Loucy (cell line): ENCODE measurements at regions not wholly inside any gene's neighbourhood (a gene's known extent, or its start where the extent isn't known, plus 50 kb on each side); places are given as distances from the start of the nearest gene placed in this dataset.

Experiments used
- H2AFZ ChIP-seq: fragments of 200-600 bp; sonication (generic); 2 replicates; pipeline ENCODE4 v1.6.0; 2016; ENCODE audit warnings: antibody characterized with exemption, mild to moderate bottlenecking, low read length, moderate library complexity
- H3F3A ChIP-seq: fragments of 200-600 bp; 2 replicates; pipeline ENCODE4 v1.6.0; 2016; ENCODE audit warnings: antibody characterized with exemption, low read depth, mild to moderate bottlenecking
- H3K27me3 ChIP-seq: fragments of 200-600 bp; sonication (generic); 2 replicates; pipeline ENCODE4 v1.6.1; 2014; ENCODE audit warnings: low read length, mild to moderate bottlenecking; ENCODE audit not compliant: insufficient read depth, poor library complexity, severe bottlenecking
- H3K36me3 ChIP-seq: fragments of 200-600 bp; sonication (generic); 2 replicates; pipeline ENCODE4 v1.6.1; 2016; ENCODE audit warnings: low read length; ENCODE audit not compliant: insufficient read depth
- H3K4me1 ChIP-seq: fragments of 200-600 bp; sonication (generic); 2 replicates; pipeline ENCODE4 v1.5.1; 2014; ENCODE audit warnings: low read length, mild to moderate bottlenecking; ENCODE audit not compliant: insufficient read depth, poor library complexity, severe bottlenecking
- H3K4me2 ChIP-seq: fragments of 200-600 bp; sonication (generic); 2 replicates; pipeline ENCODE4 v1.6.0; 2014; ENCODE audit warnings: antibody characterized with exemption, low read length, low read depth, mild to moderate bottlenecking; ENCODE audit not compliant: poor library complexity, severe bottlenecking
- H3K4me3 ChIP-seq: fragments of 200-600 bp; sonication (generic); 2 replicates; pipeline ENCODE4 v1.5.1; 2014; ENCODE audit warnings: low read length, mild to moderate bottlenecking, mixed read lengths; ENCODE audit not compliant: poor library complexity, severe bottlenecking
- H3K79me2 ChIP-seq: fragments of 200-600 bp; sonication (generic); 2 replicates; pipeline ENCODE4 v1.6.1; 2014; ENCODE audit warnings: low read length; ENCODE audit not compliant: insufficient read depth
- H3K9ac ChIP-seq: fragments of 200-600 bp; sonication (generic); 2 replicates; pipeline ENCODE4 v1.6.0; 2014; ENCODE audit warnings: mild to moderate bottlenecking, low read depth, low read length, moderate library complexity; ENCODE audit not compliant: poor library complexity, severe bottlenecking
- H3K9me2 ChIP-seq: fragments of 200-600 bp; sonication (generic); replicated peaks from 2 replicates; pipeline ENCODE4 v1.6.1; 2016; ENCODE audit warnings: low read depth, low read length, mixed read lengths
- H3K9me3 ChIP-seq: fragments of 200-600 bp; sonication (generic); 2 replicates; pipeline ENCODE4 v1.6.1; 2014; ENCODE audit warnings: mild to moderate bottlenecking, antibody characterized with exemption, low read length, low read depth; ENCODE audit not compliant: insufficient read depth
- H4K20me1 ChIP-seq: fragments of 200-600 bp; sonication (generic); 2 replicates; pipeline ENCODE4 v1.6.0; 2014; ENCODE audit warnings: antibody characterized with exemption, low read length, mild to moderate bottlenecking; ENCODE audit not compliant: insufficient read depth, poor library complexity, severe bottlenecking
- CTCF ChIP-seq: fragments of 200-600 bp; sonication (generic); conservative IDR thresholded peaks from 2 replicates; pipeline ENCODE4 v1.5.1; 2014; ENCODE audit warnings: mild to moderate bottlenecking, antibody characterized with exemption, low read length
- EZH2phosphoT487 ChIP-seq: fragments of 200-600 bp; IDR thresholded peaks from 2 replicates; pipeline ENCODE4 v1.6.1; 2018; ENCODE audit warnings: antibody characterized with exemption, mild to moderate bottlenecking, moderate library complexity, borderline replicate concordance

GRCh38 chrX:7730071-7730470 lies 112.9 kb upstream of the VCX start:
- no peaks in the 10 kb centered on the region for H3K27me3 ChIP-seq
- TF ChIP-seq EZH2phosphoT487 (no peak), CTCF (no peak)
- no peak overlapping the region for H2AFZ ChIP-seq
- H3K79me2 ChIP-seq = no peaks in the 10 kb centered on the region
- H3K36me3 ChIP-seq = no peaks in the 10 kb centered on the region
- no peaks in the 10 kb centered on the region for H3K9me2 ChIP-seq
- H3K4me2 ChIP-seq = no peak overlapping the region
- H3K9ac ChIP-seq = no peak overlapping the region
- H3K4me3 ChIP-seq = no peak overlapping the region
- no peaks in the 10 kb centered on the region for H3F3A ChIP-seq
- no peaks in the 10 kb centered on the region for H3K9me3 ChIP-seq
- H3K4me1 ChIP-seq = no peaks in the 10 kb centered on the region
- H4K20me1 ChIP-seq = no peaks in the 10 kb centered on the region

GRCh38 chrX:7720519-7720918 lies 122.5 kb upstream of the VCX start:
- no peaks in the 10 kb centered on the region for H3K4me1 ChIP-seq
- H3K9me2 ChIP-seq = no peaks in the 10 kb centered on the region
- no peaks in the 10 kb centered on the region for H3F3A ChIP-seq
- no peak for TF ChIP-seq CTCF
- TF ChIP-seq EZH2phosphoT487 = no peak
- no peak overlapping the region for H2AFZ ChIP-seq
- no peaks in the 10 kb centered on the region for H3K79me2 ChIP-seq
- no peaks in the 10 kb centered on the region for H4K20me1 ChIP-seq
- H3K9me3 ChIP-seq = no peaks in the 10 kb centered on the region
- H3K27me3 ChIP-seq = no peaks in the 10 kb centered on the region
- no peak overlapping the region for H3K4me2 ChIP-seq
- H3K36me3 ChIP-seq = no peaks in the 10 kb centered on the region
- H3K4me3 ChIP-seq = no peak overlapping the region
- H3K9ac ChIP-seq = no peak overlapping the region

GRCh38 chrX:7714351-7714750 lies 128.6 kb upstream of the VCX start:
- Histone ChIP-seq H3K36me3 (no peaks in the 10 kb centered on the region), H2AFZ (no peak overlapping the region), H3K4me2 (no peak overlapping the region), H3K9me2 (no peaks in the 10 kb centered on the region), H3K9me3 (no peaks in the 10 kb centered on the region), H3K4me3 (no peak overlapping the region), H3K4me1 (no peaks in the 10 kb centered on the region), H3K9ac (no peak overlapping the region), H3K79me2 (no peaks in the 10 kb centered on the region), H3F3A (no peaks in the 10 kb centered on the region), H4K20me1 (no peaks in the 10 kb centered on the region), H3K27me3 (no peaks in the 10 kb centered on the region)
- TF ChIP-seq EZH2phosphoT487 = no peak
- no peak for TF ChIP-seq CTCF
